ENCODE measurements at regions not wholly inside any gene's neighbourhood (a gene's known extent, or its start where the extent isn't known, plus 50 kb on each side); places are given as distances from the start of the nearest gene placed in this dataset.

- no TSS peak for BruUV-seq (replicated peaks)
- H3K4me3 Mint-ChIP-seq (ENCODE audit: unreplicated experiment) = no peak overlapping the region
Measured at GRCh38 chr18:6520901-6521300, 106.2 kb upstream of the L3MBTL4 start.

GRCh38 chr18:6521803-6522418 lies 107.2 kb upstream of the L3MBTL4 start:
- intact Hi-C loops (cut with micrococcal nuclease) = loop anchor here (1.0 to 5.0 kb wide), 2 partner anchors 643 to 920 kb away; no protein-coding TSS in a partner anchor
- POLR2A ChIA-PET = interaction anchor here (1.5 kb wide), 1 partner anchor 25 kb away, joined by 4 read pairs; no protein-coding TSS in a partner anchor
- DNase-seq (ENCODE audit: unreplicated experiment) = peak; percentile 39
- TF ChIP-seq, protein P1, sequence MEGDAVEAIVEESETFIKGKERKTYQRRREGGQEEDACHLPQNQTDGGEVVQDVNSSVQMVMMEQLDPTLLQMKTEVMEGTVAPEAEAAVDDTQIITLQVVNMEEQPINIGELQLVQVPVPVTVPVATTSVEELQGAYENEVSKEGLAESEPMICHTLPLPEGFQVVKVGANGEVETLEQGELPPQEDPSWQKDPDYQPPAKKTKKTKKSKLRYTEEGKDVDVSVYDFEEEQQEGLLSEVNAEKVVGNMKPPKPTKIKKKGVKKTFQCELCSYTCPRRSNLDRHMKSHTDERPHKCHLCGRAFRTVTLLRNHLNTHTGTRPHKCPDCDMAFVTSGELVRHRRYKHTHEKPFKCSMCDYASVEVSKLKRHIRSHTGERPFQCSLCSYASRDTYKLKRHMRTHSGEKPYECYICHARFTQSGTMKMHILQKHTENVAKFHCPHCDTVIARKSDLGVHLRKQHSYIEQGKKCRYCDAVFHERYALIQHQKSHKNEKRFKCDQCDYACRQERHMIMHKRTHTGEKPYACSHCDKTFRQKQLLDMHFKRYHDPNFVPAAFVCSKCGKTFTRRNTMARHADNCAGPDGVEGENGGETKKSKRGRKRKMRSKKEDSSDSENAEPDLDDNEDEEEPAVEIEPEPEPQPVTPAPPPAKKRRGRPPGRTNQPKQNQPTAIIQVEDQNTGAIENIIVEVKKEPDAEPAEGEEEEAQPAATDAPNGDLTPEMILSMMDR (IDR thresholded peaks at IDR 0.05; ENCODE audit: unreplicated experiment) = peak; percentile 89
- CTCF ChIA-PET = interaction anchor here (0.6 to 3.0 kb wide), 31 partner anchors 11 to 1388 kb away, joined by 3 to 24 read pairs (median 3); no protein-coding TSS in a partner anchor
- H3K4me3 Mint-ChIP-seq (ENCODE audit: unreplicated experiment) = no peak overlapping the region
- H3K27me3 Mint-ChIP-seq (ENCODE audit: insufficient read depth, unreplicated experiment) = peaks cover 23% of the 10 kb centered on the region
- H3K4me1 Mint-ChIP-seq (ENCODE audit: insufficient read depth, unreplicated experiment) = no peaks in the 10 kb centered on the region
- H3K9me3 Mint-ChIP-seq (ENCODE audit: unreplicated experiment) = peaks cover 7% of the 10 kb centered on the region
- H3K36me3 Mint-ChIP-seq (ENCODE audit: insufficient read depth, unreplicated experiment) = no peaks in the 10 kb centered on the region
- no peak overlapping the region for H3K27ac Mint-ChIP-seq (ENCODE audit: low read depth, unreplicated experiment)
- BruUV-seq (replicated peaks) = no TSS peak

More at GRCh38 chr18:6520901-6521300, 106.2 kb upstream of the L3MBTL4 start:
- H3K36me3 Mint-ChIP-seq (ENCODE audit: insufficient read depth, unreplicated experiment) = no peaks in the 10 kb centered on the region
- ChIA-PET CTCF (interaction anchor here (0.6 to 3.0 kb wide), 14 partner anchors 10 to 715 kb away, joined by 3 to 24 read pairs (median 3); no protein-coding TSS in a partner anchor), POLR2A (no interaction called here)
- H3K4me1 Mint-ChIP-seq (ENCODE audit: insufficient read depth, unreplicated experiment) = no peaks in the 10 kb centered on the region
- TF ChIP-seq, protein P1 (IDR thresholded peaks at IDR 0.05; ENCODE audit: unreplicated experiment) = no peak
- DNase-seq (ENCODE audit: unreplicated experiment) = no peak
- intact Hi-C loops (cut with micrococcal nuclease) = loop anchor here (1.0 to 5.0 kb wide), 2 partner anchors 642 to 919 kb away; no protein-coding TSS in a partner anchor
- no peak overlapping the region for H3K27ac Mint-ChIP-seq (ENCODE audit: low read depth, unreplicated experiment)
- peaks cover 23% of the 10 kb centered on the region for H3K27me3 Mint-ChIP-seq (ENCODE audit: insufficient read depth, unreplicated experiment)
- peaks cover 17% of the 10 kb centered on the region for H3K9me3 Mint-ChIP-seq (ENCODE audit: unreplicated experiment)

DNA sequence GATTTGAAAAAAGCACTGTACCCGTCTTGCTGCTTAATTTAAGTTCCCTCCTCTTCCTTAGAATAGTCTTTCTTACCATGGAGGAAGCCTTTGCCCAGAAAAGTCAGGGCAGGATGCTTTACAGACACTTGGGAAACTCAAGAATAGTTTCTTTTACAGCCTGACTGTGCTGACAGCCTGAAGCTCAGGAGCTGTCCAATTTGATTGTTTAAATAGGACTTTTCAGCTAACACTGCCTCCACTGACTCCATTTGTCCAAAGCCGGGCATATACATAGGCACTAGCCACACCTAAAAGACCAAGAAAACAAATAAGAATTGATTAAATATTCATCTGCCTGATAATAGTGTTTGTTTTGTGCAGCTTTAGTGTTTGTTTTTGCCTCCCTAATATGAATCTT lies 110.9 kb upstream of the L3MBTL4 start:
- DNase-seq (ENCODE audit: unreplicated experiment) = no peak
- Mint-ChIP-seq H3K27ac (ENCODE audit: low read depth, unreplicated experiment) (no peak overlapping the region), H3K4me1 (ENCODE audit: insufficient read depth, unreplicated experiment) (no peaks in the 10 kb centered on the region), H3K9me3 (ENCODE audit: unreplicated experiment) (no peaks in the 10 kb centered on the region), H3K27me3 (ENCODE audit: insufficient read depth, unreplicated experiment) (peaks cover 23% of the 10 kb centered on the region), H3K36me3 (ENCODE audit: insufficient read depth, unreplicated experiment) (no peaks in the 10 kb centered on the region), H3K4me3 (ENCODE audit: unreplicated experiment) (no peak overlapping the region)
- BruUV-seq (replicated peaks) = no TSS peak
- intact Hi-C loops (cut with micrococcal nuclease) = no loop called here
- TF ChIP-seq, protein P1 (IDR thresholded peaks at IDR 0.05; ENCODE audit: unreplicated experiment) = no peak
- POLR2A ChIA-PET = no interaction called here
- CTCF ChIA-PET = no interaction called here

DNA sequence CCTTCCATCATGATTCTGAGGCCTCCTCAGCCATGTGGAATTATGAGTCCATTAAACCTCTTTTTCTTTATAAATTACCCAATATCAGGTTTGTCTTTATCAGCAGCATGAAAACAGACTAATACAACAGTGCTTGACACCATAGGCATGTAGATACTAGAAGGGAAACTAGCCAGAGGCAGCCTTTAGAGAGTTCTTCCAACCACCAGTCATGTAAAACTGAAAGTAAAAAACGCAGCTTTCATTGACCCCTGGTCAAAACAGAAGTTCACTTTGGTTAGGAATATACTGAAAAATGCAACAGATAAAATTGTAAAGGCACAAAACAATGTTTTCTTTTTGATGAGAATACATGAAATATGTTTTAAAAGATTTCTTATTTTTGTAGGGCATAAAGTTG lies 122.8 kb upstream of the L3MBTL4 start:
- intact Hi-C loops (cut with micrococcal nuclease) = no loop called here
- H3K4me1 Mint-ChIP-seq (ENCODE audit: insufficient read depth, unreplicated experiment) = peaks cover 6% of the 10 kb centered on the region
- no peak overlapping the region for H3K4me3 Mint-ChIP-seq (ENCODE audit: unreplicated experiment)
- DNase-seq (ENCODE audit: unreplicated experiment) = no peak
- CTCF ChIA-PET = interaction anchor here (1.2 to 1.3 kb wide), 2 partner anchors 14 to 658 kb away, joined by 3 to 5 read pairs; no protein-coding TSS in a partner anchor
- BruUV-seq (replicated peaks) = no TSS peak
- no peaks in the 10 kb centered on the region for H3K27me3 Mint-ChIP-seq (ENCODE audit: insufficient read depth, unreplicated experiment)
- POLR2A ChIA-PET = no interaction called here
- TF ChIP-seq, protein P1 (IDR thresholded peaks at IDR 0.05; ENCODE audit: unreplicated experiment) = no peak
- H3K9me3 Mint-ChIP-seq (ENCODE audit: unreplicated experiment) = peaks cover 6% of the 10 kb centered on the region
- H3K36me3 Mint-ChIP-seq (ENCODE audit: insufficient read depth, unreplicated experiment) = no peaks in the 10 kb centered on the region
- no peak overlapping the region for H3K27ac Mint-ChIP-seq (ENCODE audit: low read depth, unreplicated experiment)

Data from MCF 10A (cell line).